CD4-positive, alpha-beta T cell treated with Interferon alpha-2 for 1 hour (primary cell): ENCODE measurements at regions not wholly inside any gene's neighbourhood (a gene's known extent, or its start where the extent isn't known, plus 50 kb on each side); places are given as distances from the start of the nearest gene placed in this dataset.

Source experiments
- DNase-seq, 2 donors: peaks; one replicate each; pipeline ENCODE4 v3.0.0-alpha.2; 2020 to 2022

- DNase-seq, result no peak
These were observed 190.3 kb upstream of the CRY1 start for GRCh38 chr12:107283652-107284051.

- no peak for DNase-seq
These were observed 191.3 kb upstream of the CRY1 start for GRCh38 chr12:107284692-107285091.

- peak in 1 of 2 donors; percentile 15 for DNase-seq
These were observed 194.4 kb upstream of the CRY1 start for GRCh38 chr12:107287436-107288413.

GRCh38 chr12:107288414-107289127, 195.2 kb upstream of the CRY1 start:
- DNase-seq, result no peak

- no peak for DNase-seq
These were observed 197.7 kb upstream of the CRY1 start for GRCh38 chr12:107291018-107291417.

GRCh38 chr12:107296681-107297089, 203.3 kb upstream of the CRY1 start:
- DNase-seq, result no peak

GRCh38 chr12:107302649-107303341, 209.4 kb upstream of the CRY1 start:
- no peak for DNase-seq

- DNase-seq, result no peak
These were observed 211.5 kb upstream of the CRY1 start for GRCh38 chr12:107304588-107305532.

GRCh38 chr12:107306141-107306659, 212.9 kb upstream of the CRY1 start:
- no peak for DNase-seq

GRCh38 chr12:107308310-107308709, 215.0 kb upstream of the CRY1 start:
- DNase-seq, result no peak

GRCh38 chr12:107309020-107309419, 215.7 kb upstream of the CRY1 start:
- DNase-seq, result peak in 1 of 2 donors; percentile 47

GRCh38 chr12:107310621-107311020, 217.3 kb upstream of the CRY1 start:
- no peak for DNase-seq

- no peak for DNase-seq
These were observed 218.3 kb upstream of the CRY1 start for GRCh38 chr12:107311682-107312081.

- DNase-seq, result peak; percentile 86
These were observed 224.6 kb upstream of the CRY1 start for GRCh38 chr12:107317751-107318555.

- DNase-seq, result no peak
These were observed 225.1 kb upstream of the CRY1 start for GRCh38 chr12:107318556-107318805.

- peak in 1 of 2 donors; percentile 4 for DNase-seq
These were observed 225.6 kb upstream of the CRY1 start for GRCh38 chr12:107318806-107319532.

GRCh38 chr12:107319533-107320032, 226.2 kb upstream of the CRY1 start:
- DNase-seq, result peak in 1 of 2 donors; percentile 25

GRCh38 chr12:107320033-107320928, 226.9 kb upstream of the CRY1 start:
- peak; percentile 65 to 76 for DNase-seq
